ENCODE measurements at regions not wholly inside any gene's neighbourhood (a gene's known extent, or its start where the extent isn't known, plus 50 kb on each side); places are given as distances from the start of the nearest gene placed in this dataset.

GRCh38 chr2:70356941-70357683 is 55.2 kb upstream of the FAM136A start:
- TF ChIP-seq CTCF (IDR thresholded peaks at IDR 0.05 in 4 of 5, conservative IDR thresholded peaks at IDR 0.05 in 1 of 5) (no peak), POLR2A (IDR thresholded peaks at IDR 0.05) (no peak)

All from gastrocnemius medialis (tissue), 4 donors.